ENCODE measurements at regions not wholly inside any gene's neighbourhood (a gene's known extent, or its start where the extent isn't known, plus 50 kb on each side); places are given as distances from the start of the nearest gene placed in this dataset.

DNA sequence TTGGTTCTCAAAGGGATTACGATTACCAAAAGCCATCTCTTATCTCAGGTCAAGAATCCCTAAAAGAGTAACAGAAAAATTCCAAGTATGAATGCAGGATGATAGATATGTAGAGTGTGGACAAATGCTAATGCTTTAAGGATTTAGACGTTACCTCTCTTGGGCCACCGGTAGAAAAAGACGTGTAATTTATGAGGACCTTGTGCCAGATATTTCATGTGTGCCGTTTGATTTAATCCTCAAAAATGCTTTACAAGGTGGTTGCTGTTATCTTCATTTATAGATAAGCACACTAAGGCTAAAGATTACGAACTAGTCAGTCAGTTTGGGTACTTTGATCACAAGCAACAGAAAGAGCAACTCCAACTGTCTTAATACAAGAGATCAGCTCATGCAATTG, 370.8 kb upstream of the JAG1 start:
- TF ChIP-seq, protein P1, sequence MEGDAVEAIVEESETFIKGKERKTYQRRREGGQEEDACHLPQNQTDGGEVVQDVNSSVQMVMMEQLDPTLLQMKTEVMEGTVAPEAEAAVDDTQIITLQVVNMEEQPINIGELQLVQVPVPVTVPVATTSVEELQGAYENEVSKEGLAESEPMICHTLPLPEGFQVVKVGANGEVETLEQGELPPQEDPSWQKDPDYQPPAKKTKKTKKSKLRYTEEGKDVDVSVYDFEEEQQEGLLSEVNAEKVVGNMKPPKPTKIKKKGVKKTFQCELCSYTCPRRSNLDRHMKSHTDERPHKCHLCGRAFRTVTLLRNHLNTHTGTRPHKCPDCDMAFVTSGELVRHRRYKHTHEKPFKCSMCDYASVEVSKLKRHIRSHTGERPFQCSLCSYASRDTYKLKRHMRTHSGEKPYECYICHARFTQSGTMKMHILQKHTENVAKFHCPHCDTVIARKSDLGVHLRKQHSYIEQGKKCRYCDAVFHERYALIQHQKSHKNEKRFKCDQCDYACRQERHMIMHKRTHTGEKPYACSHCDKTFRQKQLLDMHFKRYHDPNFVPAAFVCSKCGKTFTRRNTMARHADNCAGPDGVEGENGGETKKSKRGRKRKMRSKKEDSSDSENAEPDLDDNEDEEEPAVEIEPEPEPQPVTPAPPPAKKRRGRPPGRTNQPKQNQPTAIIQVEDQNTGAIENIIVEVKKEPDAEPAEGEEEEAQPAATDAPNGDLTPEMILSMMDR (IDR thresholded peaks at IDR 0.05; ENCODE audit: insufficient read depth, low read depth, low read length, missing control alignments) = no peak
- DNase-seq (ENCODE audit: low read depth) = no peak
- no peak overlapping the region for H3K4me3 ChIP-seq (ENCODE audit: low read depth, low read length)

DNA sequence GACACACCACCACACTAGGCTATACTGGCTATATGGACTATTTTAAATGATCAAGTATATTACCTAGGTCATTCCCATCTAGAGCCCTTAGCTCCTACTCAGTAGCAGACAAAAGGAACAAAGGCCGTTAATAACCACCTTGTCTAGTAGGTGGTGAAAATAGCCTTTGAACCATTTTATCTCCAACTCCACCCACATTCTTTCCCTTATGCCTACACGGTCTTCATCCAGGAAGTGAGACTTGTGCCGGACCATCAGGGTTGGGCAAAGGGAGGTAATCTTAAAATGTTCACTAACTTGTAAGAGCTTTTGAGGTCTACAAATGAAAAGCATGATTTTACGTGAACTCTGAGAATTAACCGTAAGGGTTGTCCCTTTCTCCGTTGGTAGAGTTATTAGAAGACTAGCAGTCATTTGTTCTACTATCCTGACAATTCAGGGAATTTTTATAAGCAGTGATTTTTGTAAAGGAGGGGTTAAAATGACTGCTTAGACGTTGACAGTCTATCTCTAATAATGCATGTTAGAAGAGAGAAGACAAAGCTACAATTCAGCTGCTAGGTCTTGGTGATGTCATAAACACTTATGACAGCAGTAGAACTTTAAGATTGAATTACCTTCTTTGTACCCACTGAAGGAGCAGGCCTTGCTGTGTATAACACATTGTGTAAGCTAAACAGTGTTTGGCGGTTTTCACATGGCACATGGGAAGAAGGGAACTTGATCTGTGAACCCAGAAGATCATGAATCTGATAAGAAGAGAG, 371.8 kb upstream of the JAG1 start:
- TF ChIP-seq, protein P1 (IDR thresholded peaks at IDR 0.05; ENCODE audit: insufficient read depth, low read depth, low read length, missing control alignments) = no peak
- H3K4me3 ChIP-seq (ENCODE audit: low read depth, low read length) = no peak overlapping the region
- DNase-seq (ENCODE audit: low read depth) = no peak

DNA sequence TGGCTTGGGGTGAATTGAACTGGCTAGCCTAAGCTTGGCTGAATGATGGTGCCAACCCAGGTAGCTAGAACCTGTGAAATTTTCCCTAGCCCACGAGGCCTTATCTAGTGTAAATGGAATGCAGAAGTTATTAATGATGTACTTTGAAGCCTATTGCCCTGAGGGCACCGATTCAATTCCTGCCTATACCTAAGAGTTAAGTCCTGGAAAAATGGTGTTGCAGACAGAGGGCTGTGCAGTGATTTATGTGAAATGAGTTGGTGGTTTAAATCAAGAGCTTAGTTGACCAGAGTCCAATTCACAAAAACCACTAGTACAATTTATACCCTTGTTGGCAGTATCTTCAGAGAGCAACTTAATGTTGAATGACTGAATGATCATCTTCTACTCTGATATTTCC, 373.8 kb upstream of the JAG1 start:
- no peak overlapping the region for H3K4me3 ChIP-seq (ENCODE audit: low read depth, low read length)
- DNase-seq (ENCODE audit: low read depth) = no peak
- TF ChIP-seq, protein P1 (IDR thresholded peaks at IDR 0.05; ENCODE audit: insufficient read depth, low read depth, low read length, missing control alignments) = no peak

DNA sequence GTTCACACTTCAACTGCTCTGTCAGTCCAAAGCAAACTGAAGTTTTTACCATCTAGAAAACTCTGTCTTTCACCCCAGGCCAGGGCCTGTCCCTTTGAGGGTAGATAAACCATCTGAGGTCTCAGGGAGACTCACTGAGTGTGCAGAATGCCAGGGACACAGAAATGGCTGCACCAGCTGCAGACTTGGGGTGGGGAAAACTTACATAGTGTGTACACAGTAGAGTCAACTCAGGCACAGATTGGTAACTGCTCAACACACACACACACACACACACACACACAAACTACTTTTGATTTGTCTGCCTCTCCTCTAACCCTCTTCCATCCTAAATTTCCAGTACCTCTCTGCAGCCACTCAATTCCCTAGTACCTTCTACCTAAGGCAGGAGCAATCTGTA, 374.9 kb upstream of the JAG1 start:
- H3K4me3 ChIP-seq (ENCODE audit: low read depth, low read length) = no peak overlapping the region
- TF ChIP-seq, protein P1 (IDR thresholded peaks at IDR 0.05; ENCODE audit: insufficient read depth, low read depth, low read length, missing control alignments) = no peak
- no peak for DNase-seq (ENCODE audit: low read depth)

DNA sequence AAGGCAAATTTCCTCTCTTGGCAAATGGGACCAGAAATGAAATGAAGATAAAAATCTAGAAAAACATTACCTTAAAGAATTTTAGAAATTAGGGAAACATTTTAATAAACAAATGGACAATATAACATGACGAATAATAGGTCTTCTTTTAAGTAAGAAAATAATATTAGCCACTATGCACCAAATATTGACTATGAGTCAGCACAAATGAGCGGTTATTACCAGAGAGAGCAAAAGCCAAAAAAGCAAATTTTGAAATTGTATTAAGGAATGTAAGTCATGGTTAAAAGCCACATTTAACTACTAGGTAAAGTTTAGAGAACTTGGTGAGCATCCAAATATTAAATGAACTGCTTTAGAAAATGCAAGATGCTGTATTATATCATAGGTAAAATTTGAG, 376.6 kb upstream of the JAG1 start:
- no peak overlapping the region for H3K4me3 ChIP-seq (ENCODE audit: low read depth, low read length)
- no peak for DNase-seq (ENCODE audit: low read depth)
- TF ChIP-seq, protein P1 (IDR thresholded peaks at IDR 0.05; ENCODE audit: insufficient read depth, low read depth, low read length, missing control alignments) = no peak

DNA sequence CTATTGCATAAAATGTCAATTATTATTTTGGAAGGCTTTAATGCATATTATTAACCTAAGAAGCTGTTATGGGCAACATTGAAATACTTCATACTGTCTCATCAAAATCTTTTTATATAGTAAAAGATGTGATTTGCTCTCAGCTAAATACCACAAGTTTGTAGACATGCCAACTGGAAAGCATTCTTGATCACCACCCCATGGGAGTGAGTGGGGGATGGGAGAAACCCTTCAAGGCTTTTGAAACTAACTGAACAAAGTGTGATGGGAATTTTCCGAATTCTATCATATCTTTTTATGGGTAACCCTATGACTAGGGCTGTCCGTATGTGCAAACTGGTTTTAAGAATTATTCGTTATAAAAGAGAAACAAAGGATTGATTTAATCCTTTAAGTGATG, 377.3 kb upstream of the JAG1 start:
- H3K4me3 ChIP-seq (ENCODE audit: low read depth, low read length) = no peak overlapping the region
- DNase-seq (ENCODE audit: low read depth) = no peak
- TF ChIP-seq, protein P1 (IDR thresholded peaks at IDR 0.05; ENCODE audit: insufficient read depth, low read depth, low read length, missing control alignments) = no peak

DNA sequence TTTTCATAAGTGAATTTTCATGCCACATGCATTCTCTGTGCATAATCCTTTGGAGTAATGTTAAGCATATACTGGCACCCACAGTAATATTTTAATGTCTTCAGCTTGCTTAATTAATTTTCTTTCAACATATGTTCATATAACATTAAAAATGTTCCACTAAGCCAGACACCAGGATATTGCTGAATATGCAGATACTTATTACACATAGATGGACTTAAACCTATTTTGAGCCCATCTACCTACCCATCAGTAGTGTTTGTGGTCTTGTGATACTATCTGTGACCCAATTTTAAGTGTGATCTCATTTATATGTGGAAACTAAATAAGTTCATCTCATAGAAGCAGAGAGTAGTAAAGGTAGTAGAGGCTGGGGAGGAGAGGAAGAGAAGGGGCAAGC, 379.5 kb upstream of the JAG1 start:
- DNase-seq (ENCODE audit: low read depth) = no peak
- H3K4me3 ChIP-seq (ENCODE audit: low read depth, low read length) = no peak overlapping the region
- TF ChIP-seq, protein P1 (IDR thresholded peaks at IDR 0.05; ENCODE audit: insufficient read depth, low read depth, low read length, missing control alignments) = no peak
